ENCODE measurements at regions not wholly inside any gene's neighbourhood (a gene's known extent, or its start where the extent isn't known, plus 50 kb on each side); places are given as distances from the start of the nearest gene placed in this dataset.

- peaks cover 6% of the 10 kb centered on the region for H3K9me3 ChIP-seq
- Mint-ChIP-seq H3K9me3 (ENCODE audit: unreplicated experiment) (peaks cover 49% of the 10 kb centered on the region), H3K36me3 (ENCODE audit: insufficient read depth, unreplicated experiment) (no peaks in the 10 kb centered on the region), H3K4me3 (ENCODE audit: unreplicated experiment) (no peak overlapping the region), H3K4me1 (ENCODE audit: low read depth, unreplicated experiment) (no peaks in the 10 kb centered on the region), H3K27me3 (ENCODE audit: insufficient read depth, unreplicated experiment) (peaks cover 14% of the 10 kb centered on the region), H3K27ac (ENCODE audit: unreplicated experiment) (no peak overlapping the region)
- H3K4me1 ChIP-seq: no peaks in the 10 kb centered on the region
- ChIA-PET POLR2A (no interaction called here), CTCF (no interaction called here)
- H3K4me3 ChIP-seq (ENCODE audit: low read depth, low read length): no peak overlapping the region
- no peaks in the 10 kb centered on the region for H3K36me3 ChIP-seq (ENCODE audit: control insufficient read depth, insufficient read depth, low read length)
- intact Hi-C loops (cut with micrococcal nuclease; ENCODE audit: unreplicated experiment): no loop called here
- no peak for TF ChIP-seq CTCF (IDR thresholded peaks at IDR 0.05; ENCODE audit: insufficient read depth in 1 of 2, low read depth in 1 of 2, low read length in 1 of 2, severe bottlenecking in 1 of 2, unreplicated experiment in 1 of 2)
- no peaks in the 10 kb centered on the region; the same call in 1 of the 2 replicates for H3K27me3 ChIP-seq (replicated peaks; ENCODE audit: control insufficient read depth, insufficient read depth, low read length)
- DNase-seq: no peak
- BruUV-seq (replicated peaks): no TSS peak
Measured at GRCh38 chr16:86257546-86257945, 252.8 kb upstream of the FOXF1 start.

GRCh38 chr16:86258713-86259112, 251.6 kb upstream of the FOXF1 start:
- no peaks in the 10 kb centered on the region; the same call in 1 of the 2 replicates for H3K27me3 ChIP-seq (replicated peaks; ENCODE audit: control insufficient read depth, insufficient read depth, low read length)
- peaks cover 11% of the 10 kb centered on the region for H3K27me3 Mint-ChIP-seq (ENCODE audit: insufficient read depth, unreplicated experiment)
- H3K4me1 Mint-ChIP-seq (ENCODE audit: low read depth, unreplicated experiment): no peaks in the 10 kb centered on the region
- H3K4me3 Mint-ChIP-seq (ENCODE audit: unreplicated experiment): no peak overlapping the region
- intact Hi-C loops (cut with micrococcal nuclease; ENCODE audit: unreplicated experiment): no loop called here
- no TSS peak for BruUV-seq (replicated peaks)
- H3K4me3 ChIP-seq (ENCODE audit: low read depth, low read length): no peak overlapping the region
- H3K27ac Mint-ChIP-seq (ENCODE audit: unreplicated experiment): no peak overlapping the region
- POLR2A ChIA-PET: no interaction called here
- CTCF ChIA-PET: no interaction called here
- TF ChIP-seq CTCF (IDR thresholded peaks at IDR 0.05; ENCODE audit: insufficient read depth in 1 of 2, low read depth in 1 of 2, low read length in 1 of 2, severe bottlenecking in 1 of 2, unreplicated experiment in 1 of 2): no peak
- no peak for DNase-seq
- H3K36me3 ChIP-seq (ENCODE audit: control insufficient read depth, insufficient read depth, low read length): no peaks in the 10 kb centered on the region
- H3K4me1 ChIP-seq: no peaks in the 10 kb centered on the region
- H3K36me3 Mint-ChIP-seq (ENCODE audit: insufficient read depth, unreplicated experiment): no peaks in the 10 kb centered on the region
- H3K9me3 Mint-ChIP-seq (ENCODE audit: unreplicated experiment): peaks cover 49% of the 10 kb centered on the region
- H3K9me3 ChIP-seq: peaks cover 6% of the 10 kb centered on the region

- BruUV-seq (replicated peaks): no TSS peak
- no peak overlapping the region for H3K4me3 ChIP-seq (ENCODE audit: low read depth, low read length)
- Mint-ChIP-seq H3K4me3 (ENCODE audit: unreplicated experiment) (no peak overlapping the region), H3K36me3 (ENCODE audit: insufficient read depth, unreplicated experiment) (no peaks in the 10 kb centered on the region), H3K9me3 (ENCODE audit: unreplicated experiment) (peaks cover 49% of the 10 kb centered on the region), H3K27me3 (ENCODE audit: insufficient read depth, unreplicated experiment) (peaks cover 11% of the 10 kb centered on the region), H3K27ac (ENCODE audit: unreplicated experiment) (no peak overlapping the region), H3K4me1 (ENCODE audit: low read depth, unreplicated experiment) (no peaks in the 10 kb centered on the region)
- H3K9me3 ChIP-seq: peaks cover 6% of the 10 kb centered on the region
- TF ChIP-seq CTCF (IDR thresholded peaks at IDR 0.05; ENCODE audit: insufficient read depth in 1 of 2, low read depth in 1 of 2, low read length in 1 of 2, severe bottlenecking in 1 of 2, unreplicated experiment in 1 of 2): no peak
- intact Hi-C loops (cut with micrococcal nuclease; ENCODE audit: unreplicated experiment): no loop called here
- H3K36me3 ChIP-seq (ENCODE audit: control insufficient read depth, insufficient read depth, low read length): no peaks in the 10 kb centered on the region
- DNase-seq: no peak
- ChIA-PET CTCF (no interaction called here), POLR2A (no interaction called here)
- no peaks in the 10 kb centered on the region; the same call in 1 of the 2 replicates for H3K27me3 ChIP-seq (replicated peaks; ENCODE audit: control insufficient read depth, insufficient read depth, low read length)
- H3K4me1 ChIP-seq: no peaks in the 10 kb centered on the region
Measured at GRCh38 chr16:86259499-86259898, 250.8 kb upstream of the FOXF1 start.
